Heart right ventricle (tissue), 16 donors: ENCODE measurements at regions not wholly inside any gene's neighbourhood (a gene's known extent, or its start where the extent isn't known, plus 50 kb on each side); places are given as distances from the start of the nearest gene placed in this dataset.

Experiments
- ATAC-seq, 8 donors: fragments of 200-7000 bp; cut with Tn5 transposase; one replicate each; pipeline ENCODE4 v1.9.1; 2020; ENCODE audit warnings: mild to moderate bottlenecking in 8 of 8, moderate library complexity in 8 of 8, moderate number of reproducible peaks in 1 of 8
- DNase-seq, 2 donors: peaks; one replicate each; pipeline ENCODE4 v3.0.0-alpha.2; 2020
- H3K27ac ChIP-seq, 10 donors: fragments of 200-600 bp; sonication (generic) in 2 of 10; one replicate each; pipeline versions ENCODE4 v1.5.0 to v1.8.0; 2020 to 2022; ENCODE audit warnings: mild to moderate bottlenecking in 3 of 10
- H3K27me3 ChIP-seq, 7 donors: fragments of 200-600 bp; one replicate each; pipeline ENCODE4 v1.8.0; 2021 to 2022; ENCODE audit warnings: mild to moderate bottlenecking in 2 of 7
- H3K36me3 ChIP-seq, 9 donors: fragments of 200-600 bp; sonication (generic) in 1 of 9; one replicate each; pipeline versions ENCODE4 v1.5.0 to v1.8.0; 2020 to 2022; ENCODE audit warnings: mild to moderate bottlenecking in 2 of 9
- H3K4me1 ChIP-seq, 9 donors: fragments of 200-600 bp; sonication (generic) in 1 of 9; one replicate each; pipeline versions ENCODE4 v1.5.0 to v1.8.0; 2020 to 2022; ENCODE audit warnings: mild to moderate bottlenecking in 4 of 9
- H3K4me3 ChIP-seq, 10 donors: fragments of 200-600 bp; sonication (generic) in 2 of 10; one replicate each; pipeline versions ENCODE4 v1.5.0 to v1.8.0; 2020 to 2022; ENCODE audit warnings: mild to moderate bottlenecking in 7 of 10, moderate library complexity in 2 of 10
- H3K9me3 ChIP-seq, 11 donors: fragments of 200-600 bp in 10 of 11; sonication (generic) in 2 of 11; one replicate each; pipeline versions ENCODE4 v1.5.0 to v1.8.0; 2013 to 2022; ENCODE audit warnings: mild to moderate bottlenecking in 2 of 11, control low read depth in 1 of 11, moderate library complexity in 1 of 11
- WGBS, 2 donors: extraction: QIAGEN DNeasy Blood & Tissue Kit; methylation state at CpG; one replicate each; pipeline ENCODE4 v1.1.7; 2013; ENCODE audit warnings: inconsistent platforms in 1 of 2; 5-methylcytosine and 5-hydroxymethylcytosine counted together
- intact Hi-C, 10 donors: fragments of 100-400 bp; cut with DNase I; formaldehyde crosslinking; loops; one replicate each; pipeline versions ENCODE4 v1.11.1 to v1.14.2; 2022
- TF ChIP-seq, protein P1 (sequence below), 9 donors: fragments of 200-600 bp; sonication (generic) in 2 of 9; IDR thresholded peaks; one replicate each; pipeline versions ENCODE4 v1.5.0 to v1.8.0; 2021 to 2022; ENCODE audit warnings: antibody characterized with exemption in 9 of 9, mild to moderate bottlenecking in 5 of 9, moderate library complexity in 1 of 9
- donor health status: Arrhythmogenic right ventricular cardiomyopathy.
- donor health status: ischemic (EF 13 %, LVEDD 7.1; RV severe dilation, severe dysfunction).
- donor health status: healthy with polysubstance abuse.
- donor health status: DM: no; HTN: yes; CAD: no.
- donor health status: DM: no; HTN: no; CAD: no.
- donor health status: ischemic (EF 25% LVEDD 6.9; RV normal size, moderate dysfunction).
- donor health status: ischemic (EF 25% LVEDD 5.7; RV mildly dilated, moderate dysfunction).
- donor health status: healthy.
- donor health status: DM: yes; HTN: yes; CAD: no.
- donor health status: Ischemic cardiomyopathy.
- donor health status: ischemic (EF 35%, LVEDD 5.7; RV mildly dilated, moderate dysfunction).
- donor health status: nonischemic (EF 11% LVEDD 7.7; RV severe dilation, severe dysfunction).
- donor health status: DM: yes; HTN: yes; CAD: no.
- donor health status: PGD.
- donor health status: ischemic (EF 29% LVEDD 5.4; RV normal size, mild dysfunction).
- donor health status: nonischemic (EF 23%, LVEDD 6.1; RV moderate dilation, normal function).

DNA sequence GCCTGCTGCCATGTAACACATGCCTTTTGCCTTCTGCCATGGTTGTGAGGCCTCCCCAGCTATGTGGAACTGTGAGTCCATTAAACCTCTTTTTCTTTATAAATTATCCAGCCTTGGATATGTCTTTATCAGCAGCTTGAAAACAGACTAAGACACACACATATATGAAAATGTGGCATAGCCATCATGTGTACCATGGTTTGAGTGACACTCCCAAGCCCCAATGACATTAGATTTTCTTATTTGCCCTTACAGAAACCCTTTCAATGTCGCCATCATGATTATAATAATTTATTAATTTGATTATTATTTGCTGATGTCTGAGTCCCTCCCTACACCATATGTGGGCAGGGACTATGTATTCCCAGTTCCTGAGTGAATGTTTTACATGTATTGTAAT, 63.5 kb upstream of the FGGY start:
- H3K4me1 ChIP-seq, result peaks cover 0 to 11% (median 0%) of the 10 kb centered on the region in 9 donors
- TF ChIP-seq, protein P1, sequence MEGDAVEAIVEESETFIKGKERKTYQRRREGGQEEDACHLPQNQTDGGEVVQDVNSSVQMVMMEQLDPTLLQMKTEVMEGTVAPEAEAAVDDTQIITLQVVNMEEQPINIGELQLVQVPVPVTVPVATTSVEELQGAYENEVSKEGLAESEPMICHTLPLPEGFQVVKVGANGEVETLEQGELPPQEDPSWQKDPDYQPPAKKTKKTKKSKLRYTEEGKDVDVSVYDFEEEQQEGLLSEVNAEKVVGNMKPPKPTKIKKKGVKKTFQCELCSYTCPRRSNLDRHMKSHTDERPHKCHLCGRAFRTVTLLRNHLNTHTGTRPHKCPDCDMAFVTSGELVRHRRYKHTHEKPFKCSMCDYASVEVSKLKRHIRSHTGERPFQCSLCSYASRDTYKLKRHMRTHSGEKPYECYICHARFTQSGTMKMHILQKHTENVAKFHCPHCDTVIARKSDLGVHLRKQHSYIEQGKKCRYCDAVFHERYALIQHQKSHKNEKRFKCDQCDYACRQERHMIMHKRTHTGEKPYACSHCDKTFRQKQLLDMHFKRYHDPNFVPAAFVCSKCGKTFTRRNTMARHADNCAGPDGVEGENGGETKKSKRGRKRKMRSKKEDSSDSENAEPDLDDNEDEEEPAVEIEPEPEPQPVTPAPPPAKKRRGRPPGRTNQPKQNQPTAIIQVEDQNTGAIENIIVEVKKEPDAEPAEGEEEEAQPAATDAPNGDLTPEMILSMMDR (IDR thresholded peaks at IDR 0.05), result no peak
- intact Hi-C loops, result no loop called here
- no peak overlapping the region for H3K27ac ChIP-seq
- 93 to 94% methylated on average over 1 of the region's 1 CpG for WGBS, 2 donors
- H3K27me3 ChIP-seq, result no peaks in the 10 kb centered on the region
- H3K36me3 ChIP-seq, result no peaks in the 10 kb centered on the region
- no peaks in the 10 kb centered on the region for H3K9me3 ChIP-seq
- DNase-seq, result no peak
- H3K4me3 ChIP-seq, result no peak overlapping the region
- ATAC-seq, result no peak

DNA sequence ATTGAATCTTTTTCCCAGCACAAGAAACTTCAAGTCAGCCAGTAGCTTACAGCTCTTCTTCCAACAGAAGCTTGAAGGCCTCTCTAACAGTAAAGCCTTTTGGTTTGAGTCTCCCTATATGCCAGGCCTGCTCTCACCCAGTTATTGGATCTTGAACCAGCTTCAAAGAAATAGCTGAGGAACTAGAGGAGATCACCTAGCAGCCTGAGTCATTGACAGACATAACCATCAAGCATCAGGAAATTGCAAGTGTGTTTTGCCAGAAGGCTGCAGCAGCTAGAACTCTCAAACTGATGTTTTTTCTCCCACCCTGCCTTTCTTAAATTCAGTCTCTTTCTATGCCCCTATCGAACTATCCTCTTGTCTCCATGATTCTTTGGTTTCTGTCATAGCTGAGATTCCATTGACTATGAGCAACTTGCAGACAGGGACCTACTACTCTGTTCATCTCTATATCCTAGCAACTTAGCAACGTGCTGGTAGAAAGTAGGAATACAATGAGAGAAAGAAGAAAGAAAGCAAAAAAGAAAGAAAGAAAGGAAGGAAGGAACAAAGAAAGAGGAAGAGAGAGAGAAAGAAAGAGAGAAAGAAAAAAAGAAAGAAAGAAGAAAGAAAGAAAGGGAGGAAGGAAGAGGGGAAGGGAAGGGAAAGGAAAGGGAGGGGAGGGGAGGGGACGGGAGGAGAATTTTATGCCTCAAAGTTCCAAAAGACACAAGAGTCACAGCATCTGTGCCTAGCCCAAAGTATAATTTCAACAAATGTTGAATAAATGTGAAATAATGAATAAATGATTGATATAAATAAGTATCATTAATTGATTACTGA, 60.0 kb upstream of the FGGY start:
- H3K4me1 ChIP-seq, result no peaks in the 10 kb centered on the region
- H3K9me3 ChIP-seq, result no peaks in the 10 kb centered on the region
- no peaks in the 10 kb centered on the region for H3K27me3 ChIP-seq
- intact Hi-C loops, result no loop called here
- H3K27ac ChIP-seq, result no peak overlapping the region
- H3K36me3 ChIP-seq, result no peaks in the 10 kb centered on the region
- ATAC-seq, result no peak
- no peak overlapping the region for H3K4me3 ChIP-seq
- TF ChIP-seq, protein P1 (IDR thresholded peaks at IDR 0.05), result no peak
- DNase-seq, result no peak
- 77 to 78% methylated on average over 3 of the region's 3 CpGs for WGBS, 2 donors

DNA sequence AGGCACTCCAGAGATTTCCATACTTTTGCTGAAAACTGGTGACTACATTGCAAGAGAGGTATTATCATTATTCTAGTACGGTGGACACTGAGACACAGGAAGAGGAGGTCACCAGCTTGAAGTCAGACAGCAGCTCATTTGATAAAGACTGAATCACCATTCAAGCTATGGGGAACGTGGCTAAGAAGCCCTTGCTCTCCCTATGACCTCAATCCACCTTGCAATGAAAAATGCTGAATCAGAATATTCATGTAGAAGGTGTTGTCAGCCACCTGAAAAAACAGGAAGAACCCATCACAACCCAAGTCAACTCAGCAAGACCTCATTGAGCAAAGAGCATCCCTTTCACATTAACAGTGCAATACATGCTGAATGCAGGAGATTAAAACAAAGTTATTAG, 59.0 kb upstream of the FGGY start:
- ATAC-seq, result no peak
- intact Hi-C loops, result no loop called here

DNA sequence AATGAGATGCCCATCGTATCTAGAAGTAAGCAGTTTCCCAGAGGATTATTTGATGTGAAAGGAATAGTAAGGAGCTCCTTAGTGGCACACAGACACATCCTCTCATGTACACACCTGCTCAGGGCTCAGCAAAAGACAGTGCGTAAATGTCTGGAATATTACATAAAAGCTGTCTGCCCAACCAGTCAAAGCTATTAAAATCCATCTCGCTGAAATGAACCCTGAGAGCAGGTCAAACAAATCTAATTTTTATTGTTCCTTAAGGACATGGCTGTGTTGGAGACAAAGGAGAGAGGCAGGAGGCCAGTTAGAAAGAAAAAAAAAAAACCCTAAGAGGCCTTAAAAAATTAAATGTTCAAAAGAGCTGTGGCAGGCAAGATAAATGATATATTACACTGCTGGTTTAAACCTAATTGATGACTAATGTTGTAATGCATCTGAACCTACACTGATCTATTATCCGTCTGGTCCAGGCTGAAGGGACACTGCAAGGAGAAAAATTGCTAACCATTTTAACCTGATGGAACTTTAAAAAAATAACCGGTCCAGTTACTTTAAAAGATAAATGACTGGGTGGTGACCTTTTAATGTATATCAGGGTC, 58.5 kb upstream of the FGGY start:
- no peaks in the 10 kb centered on the region for H3K9me3 ChIP-seq
- DNase-seq (no peak), ATAC-seq (no peak)
- TF ChIP-seq, protein P1 (IDR thresholded peaks at IDR 0.05), result no peak
- intact Hi-C loops, result no loop called here
- H3K27me3 ChIP-seq, result no peaks in the 10 kb centered on the region
- H3K4me1 ChIP-seq, result no peaks in the 10 kb centered on the region
- H3K36me3 ChIP-seq, result no peaks in the 10 kb centered on the region
- no peak overlapping the region for H3K27ac ChIP-seq
- no peak overlapping the region for H3K4me3 ChIP-seq
- 94 to 95% methylated on average over 5 of the region's 5 CpGs for WGBS, 2 donors

More for the DNA sequence above, 59.0 kb upstream of the FGGY start:
- no peak for DNase-seq
- Histone ChIP-seq H3K4me3 (no peak overlapping the region), H3K27ac (no peak overlapping the region), H3K4me1 (no peaks in the 10 kb centered on the region), H3K9me3 (no peaks in the 10 kb centered on the region), H3K36me3 (no peaks in the 10 kb centered on the region), H3K27me3 (no peaks in the 10 kb centered on the region)
- TF ChIP-seq, protein P1 (IDR thresholded peaks at IDR 0.05), result no peak
- 71 to 72% methylated on average over 2 of the region's 2 CpGs for WGBS, 2 donors
